ENCODE measurements at regions not wholly inside any gene's neighbourhood (a gene's known extent, or its start where the extent isn't known, plus 50 kb on each side); places are given as distances from the start of the nearest gene placed in this dataset.

DNA sequence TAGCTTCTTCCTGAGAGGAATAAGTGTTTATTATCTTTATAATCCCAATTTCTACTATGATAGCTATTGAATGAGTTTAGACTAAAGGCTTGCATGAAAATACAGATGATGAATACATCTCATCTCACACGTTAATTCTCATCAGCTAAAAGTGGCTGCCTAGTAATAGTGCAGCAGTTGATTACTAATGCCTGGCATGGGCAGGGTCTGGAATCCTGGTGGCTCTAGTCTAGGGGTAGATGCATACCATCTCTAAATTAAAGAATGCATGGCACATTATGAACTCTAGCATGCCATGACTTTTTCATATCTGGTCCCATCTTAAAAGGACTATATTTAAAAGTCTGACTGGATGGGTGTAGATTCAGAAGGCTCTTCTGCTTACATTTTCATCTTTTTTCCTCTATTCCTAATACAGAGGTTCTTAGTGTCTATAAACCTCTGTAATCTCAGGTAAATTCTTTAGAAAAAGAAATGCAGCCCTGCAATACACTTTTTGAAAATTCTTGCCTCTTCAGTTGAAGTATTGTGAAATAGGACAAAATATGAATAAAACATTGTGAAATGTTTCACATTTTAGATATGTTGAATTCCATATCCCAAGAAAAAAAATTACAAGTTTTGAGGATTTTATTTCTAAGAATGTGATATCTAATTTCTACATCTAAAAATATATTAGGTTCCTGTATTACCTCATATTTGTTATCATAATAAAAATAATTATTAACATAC is 187.6 kb downstream of the C11orf87 start:
- intact Hi-C loops (cut with DNase I) = no loop called here
- Histone ChIP-seq H3K27ac (no peak overlapping the region), H3K36me3 (no peaks in the 10 kb centered on the region), H3K9me3 (no peaks in the 10 kb centered on the region), H3K4me1 (no peaks in the 10 kb centered on the region), H3K27me3 (no peaks in the 10 kb centered on the region), H3K4me3 (no peak overlapping the region)
- no peak for TF ChIP-seq POLR2AphosphoS5 (IDR thresholded peaks at IDR 0.05; ENCODE audit: insufficient read depth in 1 of 2, low read depth in 1 of 2)
- TF ChIP-seq, protein P1, sequence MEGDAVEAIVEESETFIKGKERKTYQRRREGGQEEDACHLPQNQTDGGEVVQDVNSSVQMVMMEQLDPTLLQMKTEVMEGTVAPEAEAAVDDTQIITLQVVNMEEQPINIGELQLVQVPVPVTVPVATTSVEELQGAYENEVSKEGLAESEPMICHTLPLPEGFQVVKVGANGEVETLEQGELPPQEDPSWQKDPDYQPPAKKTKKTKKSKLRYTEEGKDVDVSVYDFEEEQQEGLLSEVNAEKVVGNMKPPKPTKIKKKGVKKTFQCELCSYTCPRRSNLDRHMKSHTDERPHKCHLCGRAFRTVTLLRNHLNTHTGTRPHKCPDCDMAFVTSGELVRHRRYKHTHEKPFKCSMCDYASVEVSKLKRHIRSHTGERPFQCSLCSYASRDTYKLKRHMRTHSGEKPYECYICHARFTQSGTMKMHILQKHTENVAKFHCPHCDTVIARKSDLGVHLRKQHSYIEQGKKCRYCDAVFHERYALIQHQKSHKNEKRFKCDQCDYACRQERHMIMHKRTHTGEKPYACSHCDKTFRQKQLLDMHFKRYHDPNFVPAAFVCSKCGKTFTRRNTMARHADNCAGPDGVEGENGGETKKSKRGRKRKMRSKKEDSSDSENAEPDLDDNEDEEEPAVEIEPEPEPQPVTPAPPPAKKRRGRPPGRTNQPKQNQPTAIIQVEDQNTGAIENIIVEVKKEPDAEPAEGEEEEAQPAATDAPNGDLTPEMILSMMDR (IDR thresholded peaks at IDR 0.05) = no peak
- no peak for TF ChIP-seq POLR2A (IDR thresholded peaks at IDR 0.05)
- no peak for DNase-seq (ENCODE audit: extremely low spot score in 2 of 2)

DNA sequence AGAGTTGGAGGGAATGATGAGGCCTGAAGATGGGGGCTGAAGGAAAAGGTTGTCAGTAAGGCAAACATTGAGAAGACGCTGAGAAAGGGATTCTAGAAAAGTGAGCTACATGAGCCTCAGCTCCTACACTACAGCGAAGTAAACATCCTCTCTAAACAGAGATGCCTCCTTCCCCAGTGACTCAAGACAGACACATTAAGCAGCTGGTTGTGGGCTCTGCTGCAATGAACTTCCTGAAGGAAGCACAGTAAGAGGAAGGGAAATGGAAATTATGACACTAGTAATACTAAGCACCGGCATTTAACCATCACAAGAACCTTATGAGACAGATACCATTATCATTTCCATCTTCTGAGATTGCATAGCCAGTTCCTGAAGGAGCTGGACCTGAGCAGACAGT is 190.5 kb downstream of the C11orf87 start:
- Histone ChIP-seq H3K4me1 (no peaks in the 10 kb centered on the region), H3K27ac (no peak overlapping the region), H3K36me3 (no peaks in the 10 kb centered on the region), H3K9me3 (no peaks in the 10 kb centered on the region), H3K27me3 (no peaks in the 10 kb centered on the region), H3K4me3 (no peak overlapping the region)
- intact Hi-C loops (cut with DNase I) = no loop called here
- DNase-seq (ENCODE audit: extremely low spot score in 2 of 2) = no peak
- TF ChIP-seq POLR2AphosphoS5 (IDR thresholded peaks at IDR 0.05; ENCODE audit: insufficient read depth in 1 of 2, low read depth in 1 of 2) = no peak
- TF ChIP-seq, protein P1 (IDR thresholded peaks at IDR 0.05) = no peak
- no peak for TF ChIP-seq POLR2A (IDR thresholded peaks at IDR 0.05)

DNA sequence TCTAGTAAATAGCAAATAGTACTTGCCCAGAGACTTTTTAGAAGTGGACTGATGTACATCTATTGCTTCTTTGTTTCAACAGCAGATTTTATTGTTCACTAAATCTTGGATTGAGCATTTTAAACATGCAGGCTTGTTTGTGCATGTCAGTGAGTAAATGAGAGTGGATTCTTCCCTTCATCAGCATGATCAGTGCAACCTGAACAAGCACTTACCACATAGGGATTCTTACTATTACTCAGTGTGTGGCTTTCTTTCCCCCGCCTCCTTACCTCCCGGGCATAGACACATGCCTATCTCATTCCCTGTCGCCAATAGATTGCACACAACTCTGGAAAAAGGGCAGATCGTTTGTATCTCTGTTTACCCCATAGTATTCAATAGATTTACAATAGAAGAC is 197.5 kb downstream of the C11orf87 start:
- Histone ChIP-seq H3K4me1 (no peaks in the 10 kb centered on the region), H3K36me3 (no peaks in the 10 kb centered on the region), H3K27me3 (no peaks in the 10 kb centered on the region), H3K4me3 (no peak overlapping the region), H3K9me3 (no peaks in the 10 kb centered on the region), H3K27ac (no peak overlapping the region)
- intact Hi-C loops (cut with DNase I) = no loop called here
- TF ChIP-seq POLR2A (IDR thresholded peaks at IDR 0.05) (no peak), POLR2AphosphoS5 (IDR thresholded peaks at IDR 0.05; ENCODE audit: insufficient read depth in 1 of 2, low read depth in 1 of 2) (no peak)
- TF ChIP-seq, protein P1 (IDR thresholded peaks at IDR 0.05) = no peak
- DNase-seq (ENCODE audit: extremely low spot score in 2 of 2) = no peak

DNA sequence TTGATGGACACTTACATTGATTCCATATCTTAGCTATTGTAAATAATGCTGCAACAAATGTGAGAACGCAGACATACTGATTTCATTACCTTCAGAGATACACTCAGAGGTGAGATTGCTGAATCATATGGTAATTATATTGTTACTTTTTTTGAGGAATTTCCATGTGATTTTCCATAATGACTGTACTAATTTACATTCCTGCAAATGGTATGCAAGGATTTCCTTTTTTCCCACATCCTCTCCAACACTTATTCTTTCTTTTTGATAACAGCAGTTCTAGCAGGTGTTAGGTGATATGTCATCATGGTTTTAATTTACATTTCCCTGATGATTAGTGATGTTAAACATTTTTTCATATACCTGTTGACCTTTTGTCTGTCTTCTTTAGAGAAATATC is 207.7 kb downstream of the C11orf87 start:
- Histone ChIP-seq H3K9me3 (no peaks in the 10 kb centered on the region), H3K36me3 (no peaks in the 10 kb centered on the region), H3K27me3 (no peaks in the 10 kb centered on the region), H3K27ac (no peak overlapping the region), H3K4me1 (no peaks in the 10 kb centered on the region), H3K4me3 (no peak overlapping the region)
- intact Hi-C loops (cut with DNase I) = no loop called here
- TF ChIP-seq POLR2A (IDR thresholded peaks at IDR 0.05) (no peak), POLR2AphosphoS5 (IDR thresholded peaks at IDR 0.05; ENCODE audit: insufficient read depth in 1 of 2, low read depth in 1 of 2) (no peak)
- TF ChIP-seq, protein P1 (IDR thresholded peaks at IDR 0.05) = no peak
- DNase-seq (ENCODE audit: extremely low spot score in 2 of 2) = no peak

DNA sequence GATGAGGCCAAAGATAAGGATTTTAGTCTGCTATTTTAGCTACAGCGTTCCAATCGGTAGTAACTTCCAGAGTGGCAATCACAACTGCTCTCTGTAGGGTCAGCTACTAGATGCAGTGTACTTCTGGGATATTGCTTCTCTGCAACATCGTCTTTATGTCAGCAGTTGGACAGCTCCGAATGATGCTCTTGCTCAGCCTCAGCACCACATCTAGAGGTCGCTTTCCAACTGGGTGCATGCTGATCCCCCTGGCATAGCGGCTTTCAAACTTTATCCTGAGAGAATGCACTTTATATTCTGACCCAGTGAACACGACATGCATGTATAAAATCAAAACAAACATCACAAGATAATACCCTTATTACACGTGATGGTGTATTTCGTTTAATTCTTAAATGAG is 219.6 kb downstream of the C11orf87 start:
- Histone ChIP-seq H3K27me3 (no peaks in the 10 kb centered on the region), H3K27ac (no peak overlapping the region), H3K36me3 (no peaks in the 10 kb centered on the region), H3K4me1 (no peaks in the 10 kb centered on the region), H3K4me3 (no peak overlapping the region), H3K9me3 (no peaks in the 10 kb centered on the region)
- TF ChIP-seq, protein P1 (IDR thresholded peaks at IDR 0.05) = no peak
- no peak for TF ChIP-seq POLR2A (IDR thresholded peaks at IDR 0.05)
- no peak for TF ChIP-seq POLR2AphosphoS5 (IDR thresholded peaks at IDR 0.05; ENCODE audit: insufficient read depth in 1 of 2, low read depth in 1 of 2)
- DNase-seq (ENCODE audit: extremely low spot score in 2 of 2) = no peak
- intact Hi-C loops (cut with DNase I) = no loop called here
